H4 (cell line): ENCODE measurements at regions not wholly inside any gene's neighbourhood (a gene's known extent, or its start where the extent isn't known, plus 50 kb on each side); places are given as distances from the start of the nearest gene placed in this dataset.

ENCODE experiments used
- DNase-seq: peaks from one replicate; pipeline ENCODE4 v3.0.0-alpha.2; 2015; ENCODE audit warnings: low spot score

DNA sequence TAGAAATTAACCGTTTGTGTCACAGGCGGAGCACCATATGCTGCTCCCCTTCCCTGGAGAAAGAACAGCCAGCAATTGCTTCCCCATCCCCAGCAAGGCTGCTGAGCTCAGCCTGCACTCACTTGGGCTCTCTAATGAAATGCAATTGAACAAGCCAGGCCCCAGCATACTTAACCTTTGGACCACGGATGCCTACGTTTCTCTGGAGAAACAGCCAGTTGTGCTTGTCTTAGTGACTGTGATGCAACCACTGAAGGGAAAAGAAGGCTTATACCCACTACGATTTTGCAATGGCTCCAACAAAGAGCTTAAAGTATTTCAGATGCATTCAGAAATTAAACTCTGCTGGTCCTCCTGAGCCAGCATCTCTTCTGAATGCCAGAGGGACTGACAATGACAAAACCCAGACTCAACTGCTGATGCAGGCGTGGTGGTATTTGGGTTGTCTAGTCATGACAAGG lies 51.3 kb upstream of the SESN3 start:
- DNase-seq: no peak
